Smooth muscle cell (in vitro differentiated cells): ENCODE measurements at regions not wholly inside any gene's neighbourhood (a gene's known extent, or its start where the extent isn't known, plus 50 kb on each side); places are given as distances from the start of the nearest gene placed in this dataset.
"Not testable (repeated sequence)": the region's sequence is repeated elsewhere in the genome, so short reads cannot be mapped to it uniquely, and the experiment has no call there.

Experiments used
- DNase-seq: peaks from one replicate; lab custom pipeline; 2025; ENCODE audit not compliant: unreplicated experiment; lab: John Stamatoyannopoulos, UW
- H2AFZ ChIP-seq: fragments of 200-600 bp; sonication (generic); 2 replicates; pipeline ENCODE4 v1.6.0; 2016; ENCODE audit warnings: antibody characterized with exemption, low read depth, mild to moderate bottlenecking
- H3F3A ChIP-seq: fragments of 200-600 bp; sonication (generic); 2 replicates; pipeline ENCODE4 v1.6.0; 2017; ENCODE audit warnings: antibody characterized with exemption, low read depth
- H3K27ac ChIP-seq: fragments of 200-600 bp; sonication (generic); 2 replicates; pipeline ENCODE4 v1.5.1; 2016; ENCODE audit warnings: low read depth, mild to moderate bottlenecking
- H3K27me3 ChIP-seq: fragments of 200-600 bp; sonication (generic); 2 replicates; pipeline ENCODE4 v1.6.1; 2016; ENCODE audit warnings: low read depth, mild to moderate bottlenecking
- H3K36me3 ChIP-seq: fragments of 200-600 bp; sonication (generic); 2 replicates; pipeline ENCODE4 v1.5.1; 2016; ENCODE audit warnings: low read depth
- H3K4me1 ChIP-seq: fragments of 200-600 bp; sonication (generic); 2 replicates; pipeline ENCODE4 v1.5.1; 2016; ENCODE audit warnings: low read depth
- H3K4me2 ChIP-seq: fragments of 200-600 bp; sonication (generic); 2 replicates; pipeline ENCODE4 v1.6.0; 2016; ENCODE audit warnings: mild to moderate bottlenecking
- H3K4me3 ChIP-seq: fragments of 200-600 bp; sonication (generic); 2 replicates; pipeline ENCODE4 v1.5.1; 2016; ENCODE audit warnings: mild to moderate bottlenecking
- H3K79me2 ChIP-seq: fragments of 200-600 bp; sonication (generic); 2 replicates; pipeline ENCODE4 v1.6.0; 2016; ENCODE audit warnings: low read depth, mild to moderate bottlenecking
- H3K9ac ChIP-seq: fragments of 200-600 bp; sonication (generic); 2 replicates; pipeline ENCODE4 v1.6.0; 2016; ENCODE audit warnings: low read depth
- H3K9me3 ChIP-seq: fragments of 200-600 bp; sonication (generic); replicated peaks from 2 replicates; pipeline ENCODE4 v1.5.1; 2016; ENCODE audit warnings: low read depth
- H4K20me1 ChIP-seq: fragments of 200-600 bp; sonication (generic); 2 replicates; pipeline ENCODE4 v1.6.0; 2016; ENCODE audit warnings: low read depth
- CTCF ChIP-seq: fragments of 200-600 bp; sonication (generic); IDR thresholded peaks from 2 replicates; pipeline ENCODE4 v1.5.1; 2017; ENCODE audit warnings: borderline replicate concordance, mild to moderate bottlenecking, antibody characterized with exemption; ENCODE audit not compliant: insufficient read depth, poor library complexity, severe bottlenecking
- WGBS: methylation state at CpG from one replicate; pipeline ENCODE4 v1.1.7; 2016; ENCODE audit warnings: low lambda C conversion rate; 5-methylcytosine and 5-hydroxymethylcytosine counted together

GRCh38 chr17:63024716-63025115, 58.7 kb downstream of the TANC2 start:
- Histone ChIP-seq H3K79me2 (peaks cover 85% of the 10 kb centered on the region), H3K4me1 (peaks cover 3% of the 10 kb centered on the region), H3K4me2 (peak overlapping the region; percentile 23)

GRCh38 chr17:63025637-63026036, 59.6 kb downstream of the TANC2 start:
- H3K79me2 ChIP-seq: peaks cover 77% of the 10 kb centered on the region
- H3K36me3 ChIP-seq, H3F3A ChIP-seq, H3K27ac ChIP-seq, H3K4me2 ChIP-seq, H3K4me1 ChIP-seq, H3K4me3 ChIP-seq, H3K9ac ChIP-seq, H2AFZ ChIP-seq, H3K9me3 ChIP-seq, DNase-seq, H3K27me3 ChIP-seq: not testable (repeated sequence)
- 96% methylated on average over 4 of the region's 4 CpGs for WGBS
- peaks cover 63% of the 10 kb centered on the region for H4K20me1 ChIP-seq

More at GRCh38 chr17:63024716-63025115, 58.7 kb downstream of the TANC2 start:
- Histone ChIP-seq H3K27ac (peak overlapping the region; percentile 51), H3K4me3 (no peak overlapping the region), H3K27me3 (no peaks in the 10 kb centered on the region), H3F3A (no peaks in the 10 kb centered on the region), H3K9ac (no peak overlapping the region), H3K36me3 (no peaks in the 10 kb centered on the region), H2AFZ (no peak overlapping the region), H4K20me1 (peaks cover 67% of the 10 kb centered on the region), H3K9me3 (no peaks in the 10 kb centered on the region)
- DNase-seq: no peak
- TF ChIP-seq CTCF: no peak

- DNase-seq: no peak
- Histone ChIP-seq H3K79me2 (peaks cover 43% of the 10 kb centered on the region), H3K27me3 (no peaks in the 10 kb centered on the region), H3K9ac (no peak overlapping the region), H3K27ac (peak overlapping the region; percentile 40), H3F3A (no peaks in the 10 kb centered on the region), H3K36me3 (no peaks in the 10 kb centered on the region), H3K4me2 (no peak overlapping the region), H3K4me1 (peaks cover 7% of the 10 kb centered on the region), H3K4me3 (no peak overlapping the region), H2AFZ (no peak overlapping the region), H4K20me1 (peaks cover 33% of the 10 kb centered on the region), H3K9me3 (no peaks in the 10 kb centered on the region)
- no peak for TF ChIP-seq CTCF
Observed at GRCh38 chr17:63029541-63029940, 63.5 kb downstream of the TANC2 start.

- no peak for TF ChIP-seq CTCF
- Histone ChIP-seq H3K79me2 (peaks cover 48% of the 10 kb centered on the region), H3K27ac (no peak overlapping the region), H3K9ac (no peak overlapping the region), H3K36me3 (no peaks in the 10 kb centered on the region), H3K9me3 (no peaks in the 10 kb centered on the region), H3K4me1 (peaks cover 7% of the 10 kb centered on the region), H3F3A (no peaks in the 10 kb centered on the region), H3K4me3 (no peak overlapping the region), H2AFZ (no peak overlapping the region), H3K27me3 (no peaks in the 10 kb centered on the region), H3K4me2 (no peak overlapping the region), H4K20me1 (peaks cover 33% of the 10 kb centered on the region)
- 94% methylated on average over 2 of the region's 2 CpGs for WGBS
- no peak for DNase-seq
Observed at GRCh38 chr17:63032142-63032541, 66.1 kb downstream of the TANC2 start.
